Neural crest cell (in vitro differentiated cells): ENCODE measurements at regions not wholly inside any gene's neighbourhood (a gene's known extent, or its start where the extent isn't known, plus 50 kb on each side); places are given as distances from the start of the nearest gene placed in this dataset.

Experiments
- DNase-seq: peaks from one replicate; pipeline ENCODE4 v3.0.0; 2021; ENCODE audit warnings: low read depth, mixed read lengths, low spot score
- H3K27ac Mint-ChIP-seq: one replicate; pipeline ENCODE4 v1.8.0; 2021; ENCODE audit warnings: mild to moderate bottlenecking, mixed read lengths; ENCODE audit not compliant: unreplicated experiment
- H3K27me3 Mint-ChIP-seq: 2 replicates; pipeline ENCODE4 v1.8.0; 2021; ENCODE audit warnings: low read depth, mild to moderate bottlenecking, mixed read lengths
- H3K36me3 Mint-ChIP-seq: 2 replicates; pipeline ENCODE4 v1.8.0; 2021; ENCODE audit warnings: low read depth, mild to moderate bottlenecking, mixed read lengths
- H3K4me1 Mint-ChIP-seq: 2 replicates; pipeline ENCODE4 v1.8.0; 2021; ENCODE audit warnings: mixed read lengths
- H3K4me3 Mint-ChIP-seq: one replicate; pipeline ENCODE4 v1.8.0; 2021; ENCODE audit warnings: mild to moderate bottlenecking, mixed read lengths
- H3K9me3 Mint-ChIP-seq: 2 replicates; pipeline ENCODE4 v1.8.0; 2021; ENCODE audit warnings: mixed read lengths
- CTCF ChIP-seq: fragments of 200-600 bp; sonication (generic); conservative IDR thresholded peaks from 2 replicates; pipeline ENCODE4 v1.5.0; 2021; ENCODE audit warnings: antibody characterized with exemption, mild to moderate bottlenecking

DNA sequence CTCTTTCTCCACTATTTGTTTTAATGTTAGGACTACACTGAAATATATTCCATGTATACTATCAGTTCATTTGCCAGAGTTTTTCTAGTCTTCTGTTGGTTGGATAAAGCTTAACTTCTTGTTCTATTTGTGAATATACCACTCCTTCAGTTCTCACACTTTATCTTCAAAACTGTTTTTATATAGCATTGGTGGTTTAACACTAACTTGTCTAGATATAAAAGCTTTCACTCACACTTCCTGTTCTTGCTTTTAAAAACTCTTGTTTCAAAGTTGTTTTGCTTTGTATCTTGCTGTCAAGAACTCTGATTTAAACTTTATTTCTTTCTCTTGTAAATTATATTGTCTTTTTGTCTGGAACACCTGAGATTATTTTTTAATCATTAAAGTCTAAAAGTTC is 226.8 kb upstream of the TENT5A start:
- peaks cover 7% of the 10 kb centered on the region for H3K36me3 Mint-ChIP-seq
- H3K4me3 Mint-ChIP-seq: no peak overlapping the region
- no peaks in the 10 kb centered on the region for H3K4me1 Mint-ChIP-seq
- H3K9me3 Mint-ChIP-seq: peaks cover 10% of the 10 kb centered on the region
- TF ChIP-seq CTCF: no peak
- no peaks in the 10 kb centered on the region for H3K27me3 Mint-ChIP-seq
- DNase-seq: no peak
- no peak overlapping the region for H3K27ac Mint-ChIP-seq

DNA sequence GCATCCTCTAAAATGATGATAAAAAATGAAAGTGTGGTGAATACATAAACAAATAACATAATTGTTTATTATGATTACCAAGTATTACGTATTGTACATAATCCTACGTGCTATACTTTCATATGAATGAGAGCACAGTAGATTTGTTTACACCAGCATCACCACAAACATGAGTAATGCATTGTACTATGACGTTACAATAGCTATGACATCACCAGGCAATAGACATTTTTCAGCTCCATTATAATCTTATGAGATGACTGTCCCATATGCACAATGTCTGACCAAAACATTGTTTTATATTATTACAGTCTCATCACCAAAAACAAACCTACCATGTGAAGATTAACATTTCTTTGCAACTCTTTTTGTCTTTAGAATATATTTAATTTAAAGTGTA is 225.7 kb upstream of the TENT5A start:
- Mint-ChIP-seq H3K27ac (no peak overlapping the region), H3K27me3 (no peaks in the 10 kb centered on the region), H3K4me3 (no peak overlapping the region), H3K9me3 (peaks cover 16% of the 10 kb centered on the region), H3K4me1 (no peaks in the 10 kb centered on the region), H3K36me3 (peaks cover 13% of the 10 kb centered on the region)
- TF ChIP-seq CTCF: no peak
- no peak for DNase-seq

DNA sequence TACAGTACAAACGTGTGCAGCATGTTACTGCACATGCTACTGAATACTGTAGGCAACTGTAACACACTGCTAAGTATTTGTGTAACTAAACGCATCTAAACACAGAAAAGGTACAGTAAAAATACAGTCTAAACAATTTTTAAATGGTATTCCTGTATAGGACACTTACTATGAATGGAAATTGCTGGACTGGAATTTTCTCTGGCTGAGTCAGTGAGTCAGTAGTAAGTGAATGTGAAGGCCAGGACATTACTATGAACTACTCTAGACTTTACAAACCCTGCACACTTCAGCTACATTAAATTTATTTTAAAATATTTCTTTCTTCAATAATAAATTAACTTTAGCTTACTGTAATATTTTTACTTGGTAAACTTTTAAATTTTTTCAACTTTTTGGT is 225.0 kb upstream of the TENT5A start:
- no peak overlapping the region for H3K27ac Mint-ChIP-seq

GRCh38 chr6:81969814-81970213 is 217.3 kb upstream of the TENT5A start:
- TF ChIP-seq CTCF: no peak
- peaks cover 23% of the 10 kb centered on the region for H3K9me3 Mint-ChIP-seq
- no peak for DNase-seq
- H3K27ac Mint-ChIP-seq: no peak overlapping the region
- peaks cover 6% of the 10 kb centered on the region for H3K36me3 Mint-ChIP-seq
- no peaks in the 10 kb centered on the region for H3K27me3 Mint-ChIP-seq
- H3K4me1 Mint-ChIP-seq: no peaks in the 10 kb centered on the region
- no peak overlapping the region for H3K4me3 Mint-ChIP-seq

More for the DNA sequence above, 225.0 kb upstream of the TENT5A start:
- Mint-ChIP-seq H3K36me3 (peaks cover 13% of the 10 kb centered on the region), H3K4me3 (no peak overlapping the region), H3K9me3 (peaks cover 22% of the 10 kb centered on the region), H3K4me1 (no peaks in the 10 kb centered on the region), H3K27me3 (no peaks in the 10 kb centered on the region)
- TF ChIP-seq CTCF: no peak
- DNase-seq: no peak

DNA sequence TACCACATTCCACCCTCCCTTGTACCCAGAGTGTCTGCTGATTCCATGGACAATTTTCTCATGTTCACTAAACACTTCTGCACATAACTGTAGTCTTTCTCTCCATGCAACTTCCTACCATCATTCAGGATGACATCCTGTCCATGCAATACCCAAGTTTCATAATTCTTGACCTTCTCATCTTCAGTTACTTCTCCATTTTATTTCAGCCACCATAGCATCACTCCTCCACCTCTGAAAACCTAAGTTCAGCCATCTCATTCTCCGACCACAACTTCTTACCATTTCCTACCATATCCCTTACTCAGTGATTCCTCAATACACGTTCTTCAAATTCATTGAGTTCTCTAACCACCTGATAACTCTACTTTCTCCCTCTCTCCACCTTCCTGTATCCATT is 216.5 kb upstream of the TENT5A start:
- no peaks in the 10 kb centered on the region for H3K4me1 Mint-ChIP-seq
- no peaks in the 10 kb centered on the region for H3K27me3 Mint-ChIP-seq
- H3K4me3 Mint-ChIP-seq: no peak overlapping the region
- no peak overlapping the region for H3K27ac Mint-ChIP-seq
- no peak for DNase-seq
- no peak for TF ChIP-seq CTCF
- peaks cover 3% of the 10 kb centered on the region for H3K36me3 Mint-ChIP-seq
- peaks cover 20% of the 10 kb centered on the region for H3K9me3 Mint-ChIP-seq

- H3K9me3 Mint-ChIP-seq: peaks cover 9% of the 10 kb centered on the region
- H3K4me3 Mint-ChIP-seq: no peak overlapping the region
- TF ChIP-seq CTCF: no peak
- no peaks in the 10 kb centered on the region for H3K36me3 Mint-ChIP-seq
- no peaks in the 10 kb centered on the region for H3K4me1 Mint-ChIP-seq
- H3K27me3 Mint-ChIP-seq: no peaks in the 10 kb centered on the region
- H3K27ac Mint-ChIP-seq: no peak overlapping the region
- DNase-seq: no peak
Observed at GRCh38 chr6:81966968-81967367, 214.5 kb upstream of the TENT5A start.
